ENCODE measurements at regions not wholly inside any gene's neighbourhood (a gene's known extent, or its start where the extent isn't known, plus 50 kb on each side); places are given as distances from the start of the nearest gene placed in this dataset.

GRCh38 chr6:125363824-125364165 lies 62.0 kb upstream of the HDDC2 start:
- DNase-seq (ENCODE audit: extremely low spot score): no peak
- POLR2A ChIA-PET: no interaction called here
- no peak for TF ChIP-seq CTCF (IDR thresholded peaks at IDR 0.05; ENCODE audit: control extremely low read depth, extremely low read depth, low read depth, missing control alignments)
- CTCF ChIA-PET: no interaction called here

DNA sequence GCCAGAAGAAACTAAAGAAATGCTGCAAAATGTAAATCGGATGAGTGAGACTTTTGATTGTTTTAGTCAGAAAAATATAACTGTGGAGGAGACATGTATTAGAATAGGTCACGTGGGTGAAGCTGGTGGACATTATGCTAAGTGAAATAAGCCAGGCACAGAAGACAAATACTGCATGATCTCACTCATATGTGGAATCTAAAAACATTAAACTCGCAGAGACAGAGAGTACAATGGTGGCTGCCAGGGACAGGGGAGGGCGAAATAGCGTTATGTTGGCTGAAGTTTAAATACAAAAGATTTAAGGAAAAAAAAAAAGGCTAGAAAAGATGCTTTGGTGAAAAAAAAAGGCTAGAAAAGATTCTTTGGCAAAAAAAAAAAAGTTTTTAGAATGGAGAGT lies 63.5 kb upstream of the HDDC2 start:
- no peak for TF ChIP-seq CTCF (IDR thresholded peaks at IDR 0.05; ENCODE audit: control extremely low read depth, extremely low read depth, low read depth, missing control alignments)
- ChIA-PET POLR2A (no interaction called here), CTCF (no interaction called here)
- DNase-seq (ENCODE audit: extremely low spot score): no peak

GRCh38 chr6:125367036-125367782 lies 65.4 kb upstream of the HDDC2 start:
- no peak for DNase-seq (ENCODE audit: extremely low spot score)
- TF ChIP-seq CTCF (IDR thresholded peaks at IDR 0.05; ENCODE audit: control extremely low read depth, extremely low read depth, low read depth, missing control alignments): no peak
- CTCF ChIA-PET: interaction anchor here (0.7 kb wide), 1 partner anchor 9 kb away, joined by 3 read pairs; no protein-coding TSS in a partner anchor
- POLR2A ChIA-PET: no interaction called here

GRCh38 chr6:125370343-125370742 lies 68.6 kb upstream of the HDDC2 start:
- POLR2A ChIA-PET: no interaction called here
- no peak for TF ChIP-seq CTCF (IDR thresholded peaks at IDR 0.05; ENCODE audit: control extremely low read depth, extremely low read depth, low read depth, missing control alignments)
- DNase-seq (ENCODE audit: extremely low spot score): no peak
- CTCF ChIA-PET: no interaction called here

- POLR2A ChIA-PET: no interaction called here
- CTCF ChIA-PET: interaction anchor here (1.3 kb wide), 1 partner anchor 61 kb away, joined by 4 read pairs; no protein-coding TSS in a partner anchor
- no peak for TF ChIP-seq CTCF (IDR thresholded peaks at IDR 0.05; ENCODE audit: control extremely low read depth, extremely low read depth, low read depth, missing control alignments)
- DNase-seq (ENCODE audit: extremely low spot score): no peak
Measured at GRCh38 chr6:125375013-125375412, 73.2 kb upstream of the HDDC2 start.

- POLR2A ChIA-PET: no interaction called here
- CTCF ChIA-PET: interaction anchor here (1.4 kb wide), 1 partner anchor 39 kb away, joined by 3 read pairs; no protein-coding TSS in a partner anchor
- no peak for DNase-seq (ENCODE audit: extremely low spot score)
- TF ChIP-seq CTCF (IDR thresholded peaks at IDR 0.05; ENCODE audit: control extremely low read depth, extremely low read depth, low read depth, missing control alignments): no peak
Measured at GRCh38 chr6:125375821-125376220, 74.1 kb upstream of the HDDC2 start.
